Tibial nerve (tissue), 4 donors: ENCODE measurements at regions not wholly inside any gene's neighbourhood (a gene's known extent, or its start where the extent isn't known, plus 50 kb on each side); places are given as distances from the start of the nearest gene placed in this dataset.

Source experiments
- DNase-seq, 2 donors: peaks; one replicate each; pipeline ENCODE4 v3.0.0-alpha.2; 2019; ENCODE audit warnings: low spot score in 2 of 2
- H3K27ac ChIP-seq, 4 donors: fragments of 200-600 bp; sonication (generic) in 3 of 4; one replicate each; pipeline ENCODE4 v1.5.1; 2017 to 2019; ENCODE audit warnings: mild to moderate bottlenecking in 1 of 4
- H3K27me3 ChIP-seq, 2 donors: fragments of 200-600 bp; sonication (generic) in 1 of 2; one replicate each; pipeline versions ENCODE4 v1.5.1 to v1.6.0; 2017 to 2019
- H3K36me3 ChIP-seq, 3 donors: fragments of 200-600 bp; sonication (generic); one replicate each; pipeline ENCODE4 v1.5.1; 2018 to 2019
- H3K4me1 ChIP-seq, 4 donors: fragments of 200-600 bp; sonication (generic) in 3 of 4; one replicate each; pipeline ENCODE4 v1.5.1; 2017 to 2019
- H3K4me3 ChIP-seq, 4 donors: fragments of 200-600 bp; sonication (generic) in 3 of 4; one replicate each; pipeline ENCODE4 v1.5.1; 2017 to 2019; ENCODE audit warnings: mild to moderate bottlenecking in 1 of 4, moderate library complexity in 1 of 4
- H3K9me3 ChIP-seq, 4 donors: fragments of 200-600 bp; sonication (generic) in 3 of 4; one replicate each; pipeline ENCODE4 v1.5.1; 2017 to 2019
- CTCF ChIP-seq, 5 experiments: fragments of 200-600 bp in 3 of 5; fragments of 450-650 bp in 2 of 5; sonication (generic) in 3 of 5; IDR thresholded peaks; one replicate each; pipeline ENCODE4 v1.5.1; 2016 to 2019; ENCODE audit warnings: antibody characterized with exemption in 5 of 5, mild to moderate bottlenecking in 3 of 5, moderate library complexity in 2 of 5
- EP300 ChIP-seq, 2 donors: sonication (generic); formaldehyde crosslinking; IDR thresholded peaks; one replicate each; pipeline ENCODE4 v1.6.1; 2017; ENCODE audit warnings: antibody characterized with exemption in 2 of 2, mild to moderate bottlenecking in 1 of 2
- POLR2A ChIP-seq, 2 donors: fragments of 450-650 bp; IDR thresholded peaks; one replicate each; pipeline ENCODE4 v1.6.1; 2017; ENCODE audit warnings: antibody characterized with exemption in 2 of 2, mild to moderate bottlenecking in 2 of 2, moderate library complexity in 2 of 2
- WGBS, 2 donors: methylation state at CpG; one replicate each; pipeline ENCODE4 v1.1.5; 2018; 5-methylcytosine and 5-hydroxymethylcytosine counted together

- no peak for DNase-seq
- Histone ChIP-seq H3K9me3 (no peaks in the 10 kb centered on the region), H3K27me3 (no peaks in the 10 kb centered on the region), H3K4me3 (no peak overlapping the region), H3K36me3 (no peaks in the 10 kb centered on the region), H3K27ac (no peak overlapping the region), H3K4me1 (no peaks in the 10 kb centered on the region)
- WGBS, 2 donors = 76 to 89% methylated on average over 4 of the region's 4 CpGs
- TF ChIP-seq POLR2A (IDR thresholded peaks at IDR 0.05) (no peak), EP300 (IDR thresholded peaks at IDR 0.05) (no peak), CTCF (IDR thresholded peaks at IDR 0.05) (no peak)
These were observed 711.1 kb upstream of the SEL1L start for GRCh38 chr14:82244791-82245190.

- WGBS, 2 donors = 87 to 88% methylated on average over 8 of the region's 8 CpGs
- H3K27me3 ChIP-seq = no peaks in the 10 kb centered on the region
- H3K4me1 ChIP-seq = no peaks in the 10 kb centered on the region
These were observed 717.8 kb upstream of the SEL1L start for GRCh38 chr14:82251494-82251893.

GRCh38 chr14:82270286-82270685 is 736.6 kb upstream of the SEL1L start:
- H3K27me3 ChIP-seq = no peaks in the 10 kb centered on the region
- no peaks in the 10 kb centered on the region for H3K4me1 ChIP-seq
- TF ChIP-seq EP300 (IDR thresholded peaks at IDR 0.05) (no peak), CTCF (IDR thresholded peaks at IDR 0.05) (no peak), POLR2A (IDR thresholded peaks at IDR 0.05) (no peak)
- no peaks in the 10 kb centered on the region for H3K9me3 ChIP-seq
- no peak overlapping the region for H3K27ac ChIP-seq
- no peak overlapping the region for H3K4me3 ChIP-seq
- H3K36me3 ChIP-seq = no peaks in the 10 kb centered on the region
- no peak for DNase-seq

More at GRCh38 chr14:82251494-82251893, 717.8 kb upstream of the SEL1L start:
- Histone ChIP-seq H3K36me3 (no peaks in the 10 kb centered on the region), H3K27ac (no peak overlapping the region), H3K4me3 (no peak overlapping the region), H3K9me3 (no peaks in the 10 kb centered on the region)
- no peak for DNase-seq
- TF ChIP-seq EP300 (IDR thresholded peaks at IDR 0.05) (no peak), CTCF (IDR thresholded peaks at IDR 0.05) (no peak), POLR2A (IDR thresholded peaks at IDR 0.05) (no peak)

GRCh38 chr14:82298811-82299210 is 765.2 kb upstream of the SEL1L start:
- no peaks in the 10 kb centered on the region for H3K27me3 ChIP-seq
- TF ChIP-seq CTCF (IDR thresholded peaks at IDR 0.05) (no peak), EP300 (IDR thresholded peaks at IDR 0.05) (no peak), POLR2A (IDR thresholded peaks at IDR 0.05) (no peak)
- H3K4me3 ChIP-seq = no peak overlapping the region
- H3K36me3 ChIP-seq = no peaks in the 10 kb centered on the region
- H3K4me1 ChIP-seq = no peaks in the 10 kb centered on the region
- peaks cover 0 to 2% (median 0%) of the 10 kb centered on the region in 4 donors for H3K9me3 ChIP-seq
- no peak for DNase-seq
- H3K27ac ChIP-seq = no peak overlapping the region

- Histone ChIP-seq H3K36me3 (no peaks in the 10 kb centered on the region), H3K27me3 (no peaks in the 10 kb centered on the region), H3K4me1 (peaks cover 0 to 12% (median 0%) of the 10 kb centered on the region in 4 donors), H3K4me3 (no peak overlapping the region), H3K27ac (no peak overlapping the region), H3K9me3 (peaks cover 0 to 14% (median 0%) of the 10 kb centered on the region in 4 donors)
- WGBS, 2 donors = 76 to 93% methylated on average over 2 of the region's 2 CpGs
- no peak for DNase-seq
- TF ChIP-seq POLR2A (IDR thresholded peaks at IDR 0.05) = no peak
- TF ChIP-seq CTCF (IDR thresholded peaks at IDR 0.05) = no peak
- TF ChIP-seq EP300 (IDR thresholded peaks at IDR 0.05) = no peak
These were observed 775.5 kb upstream of the SEL1L start for GRCh38 chr14:82309199-82309598.
